Fibroblast of lung (primary cell): ENCODE measurements at regions not wholly inside any gene's neighbourhood (a gene's known extent, or its start where the extent isn't known, plus 50 kb on each side); places are given as distances from the start of the nearest gene placed in this dataset.

Experiments used
- CTCF ChIP-seq, 2 donors: IDR thresholded peaks in 1 of 2; conservative IDR thresholded peaks in 1 of 2; 1 replicate in 1 of 2; 2 replicates in 1 of 2; pipeline ENCODE4 v1.5.1; 2011 to 2012; ENCODE audit warnings: low read length in 2 of 2, control low read depth in 1 of 2, inconsistent platforms in 1 of 2, low read depth in 1 of 2, mild to moderate bottlenecking in 1 of 2
- EZH2 ChIP-seq: IDR thresholded peaks from 2 replicates; pipeline ENCODE4 v1.5.1; 2012; ENCODE audit warnings: low read length, control low read depth, mild to moderate bottlenecking; ENCODE audit errors: missing control alignments

DNA sequence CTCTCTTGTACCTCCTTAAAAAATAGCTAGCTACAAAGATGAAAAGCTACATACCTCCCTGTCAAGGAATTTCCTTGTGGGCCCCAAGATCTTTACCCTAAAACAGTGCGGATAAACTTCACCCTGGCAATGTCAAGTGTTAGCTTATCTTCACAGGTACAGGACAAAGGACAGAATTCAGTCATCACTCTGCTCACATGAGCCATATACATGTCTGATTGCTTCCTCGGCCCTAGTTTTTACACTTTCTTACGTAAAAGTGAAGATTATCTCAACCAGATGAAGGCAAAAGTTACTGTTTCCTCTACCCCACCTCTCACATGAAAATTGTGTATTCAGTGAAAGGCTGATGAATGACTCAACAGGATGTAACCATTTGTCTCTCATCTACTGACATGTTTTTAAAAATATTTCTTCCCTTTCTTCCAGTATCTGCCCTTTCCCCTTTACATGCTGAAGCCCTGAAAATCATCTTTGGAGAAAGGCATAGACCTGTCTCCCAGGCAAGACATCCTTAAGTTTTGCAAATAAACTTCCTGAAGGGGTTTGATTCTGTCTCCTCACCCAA is 890.1 kb downstream of the GALC start:
- TF ChIP-seq CTCF (conservative IDR thresholded peaks at IDR 0.05 in 1 of 2, IDR thresholded peaks at IDR 0.05 in 1 of 2; ENCODE audit: low read depth in 1 of 2, low read length in 2 of 2): no peak
- TF ChIP-seq EZH2: no peak
